ENCODE measurements at regions not wholly inside any gene's neighbourhood (a gene's known extent, or its start where the extent isn't known, plus 50 kb on each side); places are given as distances from the start of the nearest gene placed in this dataset.
"Not testable (repeated sequence)": the region's sequence is repeated elsewhere in the genome, so short reads cannot be mapped to it uniquely, and the experiment has no call there.

DNA sequence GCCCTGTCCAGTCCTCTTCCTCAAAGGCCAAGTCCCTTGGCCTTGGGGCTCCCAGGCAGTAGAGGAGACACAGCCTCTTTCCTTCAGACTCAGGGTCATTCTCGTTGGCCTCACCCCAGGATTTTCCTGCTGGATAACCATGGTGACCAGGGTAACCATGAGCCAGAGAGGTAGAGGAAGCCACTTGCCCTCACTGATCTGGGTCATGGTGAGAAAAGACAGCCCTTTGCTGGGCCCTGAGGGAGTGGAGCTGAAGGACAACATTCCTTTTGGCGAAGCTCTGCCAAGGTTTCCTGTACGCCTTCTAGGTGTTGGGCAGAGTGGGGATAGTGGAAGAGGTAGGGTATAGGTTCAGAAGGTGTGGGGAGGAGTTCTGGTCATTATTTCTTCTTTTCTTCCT is 53.1 kb upstream of the WNT4 start:
- Mint-ChIP-seq H3K9me3 (ENCODE audit: low read depth) (no peaks in the 10 kb centered on the region), H3K36me3 (no peaks in the 10 kb centered on the region), H3K4me3 (no peak overlapping the region), H3K27me3 (peaks cover 10% of the 10 kb centered on the region), H3K27ac (no peak overlapping the region), H3K4me1 (ENCODE audit: low read depth) (no peaks in the 10 kb centered on the region)

DNA sequence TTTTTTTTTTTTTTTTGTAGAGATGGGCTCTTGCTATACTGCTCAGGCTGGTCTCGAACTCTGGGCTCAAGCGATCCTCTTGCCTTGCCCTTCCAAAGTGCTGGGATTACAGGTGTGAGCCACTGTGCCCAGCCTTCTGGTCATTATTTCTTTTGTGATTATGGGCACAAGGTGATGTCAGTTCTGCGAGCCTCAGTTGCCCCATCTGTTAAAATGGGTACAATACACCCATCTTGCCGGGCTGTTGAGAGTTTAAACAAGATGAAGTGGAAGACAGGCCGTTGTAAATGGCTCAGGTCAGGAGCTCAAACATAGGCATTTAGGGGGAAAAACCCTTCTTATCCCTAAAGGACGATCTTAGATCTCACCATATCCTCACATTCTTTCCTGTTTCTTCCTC is 53.7 kb upstream of the WNT4 start:
- Mint-ChIP-seq H3K9me3 (ENCODE audit: low read depth) (no peaks in the 10 kb centered on the region), H3K4me3 (no peak overlapping the region), H3K36me3 (no peaks in the 10 kb centered on the region), H3K4me1 (ENCODE audit: low read depth) (no peaks in the 10 kb centered on the region), H3K27me3 (peaks cover 10% of the 10 kb centered on the region), H3K27ac (no peak overlapping the region)

GRCh38 chr1:22197644-22198043 is 54.7 kb upstream of the WNT4 start:
- H3K9me3 Mint-ChIP-seq (ENCODE audit: low read depth): no peaks in the 10 kb centered on the region
- no peaks in the 10 kb centered on the region for H3K4me1 Mint-ChIP-seq (ENCODE audit: low read depth)
- peaks cover 10% of the 10 kb centered on the region for H3K27me3 Mint-ChIP-seq
- no peak overlapping the region for H3K4me3 Mint-ChIP-seq
- H3K27ac Mint-ChIP-seq: no peak overlapping the region
- no peaks in the 10 kb centered on the region for H3K36me3 Mint-ChIP-seq

DNA sequence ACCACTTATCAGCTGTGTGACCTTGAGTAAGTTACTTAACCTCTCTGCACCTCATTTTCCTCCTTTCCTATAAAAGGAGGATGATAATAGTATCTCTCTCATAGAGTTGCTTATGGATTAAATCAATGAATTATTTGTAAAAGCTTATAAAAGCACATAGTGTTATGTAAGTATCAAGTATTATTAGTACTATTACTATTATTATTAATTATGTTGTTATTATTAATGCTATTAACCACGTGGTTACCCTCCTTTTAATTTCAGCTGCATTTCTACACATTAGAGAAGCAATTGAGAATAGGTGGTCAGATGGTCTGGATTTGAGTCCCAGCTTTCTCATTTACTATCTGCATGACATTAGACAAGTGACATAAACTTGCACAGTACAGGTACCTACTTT is 58.1 kb upstream of the WNT4 start:
- H3K27ac Mint-ChIP-seq: no peak overlapping the region
- H3K9me3 Mint-ChIP-seq (ENCODE audit: low read depth): no peaks in the 10 kb centered on the region
- H3K4me1 Mint-ChIP-seq (ENCODE audit: low read depth): no peaks in the 10 kb centered on the region
- H3K27me3 Mint-ChIP-seq: peaks cover 13% of the 10 kb centered on the region
- H3K36me3 Mint-ChIP-seq: no peaks in the 10 kb centered on the region
- no peak overlapping the region for H3K4me3 Mint-ChIP-seq

DNA sequence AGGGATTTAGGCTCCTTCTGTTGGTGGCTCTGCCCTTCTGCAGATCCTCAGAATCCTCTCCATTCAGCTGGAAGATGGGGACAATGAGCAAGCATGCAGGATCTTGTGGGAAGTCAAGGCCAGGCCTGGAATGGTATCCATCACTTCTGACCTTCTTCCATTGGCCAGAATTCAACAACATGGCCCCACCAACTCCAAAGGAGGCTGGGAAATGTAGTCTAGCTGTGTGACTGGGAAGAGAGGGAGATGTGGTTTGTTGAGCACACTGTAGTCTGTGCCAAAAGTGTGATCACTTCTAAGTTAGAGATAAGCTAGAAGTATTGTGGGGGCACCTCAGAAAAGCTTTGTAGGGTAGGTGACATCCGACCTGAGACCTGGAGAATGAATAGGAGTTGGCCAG is 60.4 kb upstream of the WNT4 start:
- H3K4me3 Mint-ChIP-seq: no peak overlapping the region
- H3K9me3 Mint-ChIP-seq (ENCODE audit: low read depth): no peaks in the 10 kb centered on the region
- peaks cover 20% of the 10 kb centered on the region for H3K27me3 Mint-ChIP-seq
- no peak overlapping the region for H3K27ac Mint-ChIP-seq
- no peaks in the 10 kb centered on the region for H3K4me1 Mint-ChIP-seq (ENCODE audit: low read depth)
- no peaks in the 10 kb centered on the region for H3K36me3 Mint-ChIP-seq

DNA sequence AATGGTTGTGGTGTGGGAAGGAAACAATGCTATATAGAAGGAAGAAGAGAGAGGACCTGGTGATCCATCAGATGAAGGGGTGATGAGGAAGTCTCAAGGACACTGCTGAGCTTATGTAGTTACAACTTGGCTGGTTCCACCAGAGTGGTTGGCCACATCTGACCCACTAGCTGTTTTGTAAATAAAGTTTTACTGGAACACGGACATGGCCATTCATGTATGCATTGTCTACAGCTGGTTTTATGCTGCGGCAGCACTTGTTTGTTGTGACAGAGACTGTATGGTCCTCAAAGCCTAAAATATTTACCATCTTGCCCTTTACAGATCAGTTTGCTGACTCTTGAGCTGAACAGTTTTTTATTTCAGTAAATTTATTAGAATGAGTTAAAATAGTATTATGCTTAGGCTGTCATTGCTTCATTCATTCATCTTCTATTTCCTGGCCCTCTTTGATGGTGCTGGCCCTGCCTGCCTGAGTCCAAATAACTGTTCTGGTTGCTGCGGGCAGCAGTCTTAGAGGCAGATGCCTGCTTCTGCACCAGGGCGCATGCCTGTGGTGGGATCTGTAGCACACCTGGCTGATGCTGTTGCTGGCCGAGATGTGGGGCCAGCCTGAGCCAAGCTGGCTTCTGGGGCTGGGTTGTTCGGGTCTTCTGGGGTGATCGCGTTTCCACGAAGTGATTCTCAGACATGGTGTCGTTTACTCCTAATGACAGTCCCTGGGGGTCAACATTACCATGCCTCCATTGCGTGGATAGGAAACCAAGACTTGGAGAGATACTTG is 61.4 kb upstream of the WNT4 start:
- Mint-ChIP-seq H3K36me3 (no peaks in the 10 kb centered on the region), H3K27me3 (peaks cover 21% of the 10 kb centered on the region), H3K9me3 (ENCODE audit: low read depth) (no peaks in the 10 kb centered on the region), H3K4me3 (no peak overlapping the region), H3K4me1 (ENCODE audit: low read depth) (no peaks in the 10 kb centered on the region), H3K27ac (no peak overlapping the region)

DNA sequence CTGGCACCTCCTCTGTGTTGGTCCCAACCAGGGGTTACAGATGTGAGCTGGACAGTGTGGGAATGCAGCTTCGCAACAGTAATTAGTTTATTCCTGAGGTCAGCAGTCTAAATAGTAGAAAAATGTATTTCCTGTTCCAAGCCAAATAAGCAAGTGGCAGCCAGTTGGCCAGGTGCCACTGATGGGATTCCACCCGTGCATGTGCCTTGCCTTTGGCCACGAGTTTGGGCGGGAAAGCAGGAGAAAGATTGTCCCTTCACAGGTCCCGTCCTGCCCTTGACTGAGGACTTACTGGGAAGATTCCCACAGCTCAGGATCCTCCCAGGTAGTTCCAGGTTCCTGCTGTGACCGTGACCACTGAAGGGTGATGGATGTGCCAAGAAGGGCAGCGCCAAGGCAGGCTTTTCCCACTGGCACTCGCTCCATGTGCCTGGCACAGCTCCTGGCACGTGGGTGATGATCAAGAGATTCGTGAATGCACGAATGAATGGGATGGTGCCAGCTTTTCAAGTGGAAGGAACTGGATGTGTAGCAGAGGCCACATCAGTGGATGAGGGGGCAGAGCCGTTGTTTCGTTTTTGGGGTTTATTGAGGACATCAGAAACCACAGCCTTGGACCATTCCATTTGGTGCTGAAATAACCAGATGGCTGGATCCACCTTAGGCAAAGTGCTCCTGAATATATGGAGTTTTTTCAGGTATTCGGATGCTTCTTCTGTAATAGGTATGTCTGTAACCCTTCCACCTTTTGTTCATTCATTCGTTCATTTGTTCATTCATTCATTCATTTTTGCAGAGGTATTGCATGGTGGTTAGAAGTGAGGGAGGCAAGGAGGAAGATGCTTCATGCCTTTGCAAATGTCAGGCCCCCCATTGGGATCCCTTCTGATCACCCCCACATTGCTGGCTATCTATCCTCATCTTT is 62.4 kb upstream of the WNT4 start:
- no peak overlapping the region for H3K4me3 Mint-ChIP-seq

DNA sequence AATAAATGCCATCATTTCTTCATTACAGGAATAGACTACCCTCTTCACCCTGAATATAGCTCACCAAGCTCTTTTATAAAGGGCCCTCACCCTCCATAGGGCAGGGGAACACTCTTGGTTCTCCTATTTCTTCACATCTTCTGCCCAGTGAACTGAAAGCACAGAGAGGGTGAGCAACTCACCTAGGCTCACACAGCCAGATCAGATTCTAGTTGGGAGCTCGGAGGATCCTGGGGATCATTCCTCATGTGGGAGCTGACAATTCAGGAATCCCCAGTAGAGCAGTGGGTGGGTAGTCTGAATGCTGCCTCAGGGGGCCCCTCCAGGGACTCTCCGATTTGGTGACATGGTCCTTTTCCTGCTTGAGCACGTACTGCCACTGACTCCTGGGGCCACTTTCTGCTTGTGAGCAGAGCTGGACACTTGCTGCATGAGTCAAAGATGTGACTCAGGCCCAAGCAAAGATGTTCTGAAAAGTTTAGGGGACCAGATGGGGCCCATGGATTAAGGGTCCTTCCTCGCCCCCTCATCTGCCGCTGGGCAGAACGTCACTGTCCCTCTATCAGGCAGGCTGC is 63.7 kb upstream of the WNT4 start:
- Mint-ChIP-seq H3K4me3 (no peak overlapping the region), H3K9me3 (ENCODE audit: low read depth) (no peaks in the 10 kb centered on the region), H3K27me3 (peaks cover 25% of the 10 kb centered on the region)

More for the DNA sequence above, 62.4 kb upstream of the WNT4 start:
- Mint-ChIP-seq H3K9me3 (ENCODE audit: low read depth) (no peaks in the 10 kb centered on the region), H3K27me3 (peaks cover 24% of the 10 kb centered on the region), H3K27ac (no peak overlapping the region), H3K36me3 (no peaks in the 10 kb centered on the region), H3K4me1 (ENCODE audit: low read depth) (no peaks in the 10 kb centered on the region)

DNA sequence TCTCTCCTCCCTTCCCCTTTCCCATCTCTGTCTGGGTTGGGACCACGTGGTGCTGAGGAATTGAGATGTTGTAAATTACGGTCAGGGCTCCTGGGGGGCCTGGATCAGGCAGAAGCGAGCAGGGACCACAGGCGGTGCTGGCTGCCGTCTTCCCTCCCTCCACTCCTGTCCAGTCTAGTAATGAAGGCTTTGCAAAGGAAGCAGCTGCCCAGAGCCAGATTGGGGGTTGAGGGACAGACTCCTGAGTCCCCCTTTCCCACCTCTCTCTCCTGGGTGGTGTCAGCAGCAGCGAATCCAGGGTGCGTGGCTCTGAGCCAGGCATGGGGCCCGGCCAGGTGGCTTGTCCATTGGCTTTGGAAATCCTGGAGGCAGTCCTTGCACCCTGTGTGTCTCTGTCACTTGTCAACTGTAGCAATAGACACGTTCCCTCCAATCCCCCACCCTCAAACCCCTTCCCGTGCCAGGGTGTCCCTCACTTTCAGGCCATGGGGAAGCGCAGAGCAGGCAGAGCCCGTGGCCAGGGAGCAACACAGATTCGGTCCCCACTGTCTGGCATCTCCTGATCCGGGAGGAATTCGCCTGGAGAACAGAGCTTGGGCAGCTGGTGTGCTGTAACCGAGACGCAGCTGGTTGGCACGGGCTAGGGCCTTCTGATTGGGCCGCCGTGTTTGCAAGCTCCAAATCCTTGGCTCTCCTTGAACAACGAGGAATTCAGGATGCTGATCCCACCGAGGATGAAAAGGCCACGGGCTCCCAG is 64.8 kb upstream of the WNT4 start:
- no peak overlapping the region for H3K27ac Mint-ChIP-seq
- no peak overlapping the region for H3K4me3 Mint-ChIP-seq
- no peaks in the 10 kb centered on the region for H3K36me3 Mint-ChIP-seq
- no peaks in the 10 kb centered on the region for H3K9me3 Mint-ChIP-seq (ENCODE audit: low read depth)
- no peaks in the 10 kb centered on the region for H3K4me1 Mint-ChIP-seq (ENCODE audit: low read depth)
- H3K27me3 Mint-ChIP-seq: peaks cover 28% of the 10 kb centered on the region

More for the DNA sequence above, 63.7 kb upstream of the WNT4 start:
- Mint-ChIP-seq H3K27ac (no peak overlapping the region), H3K4me1 (ENCODE audit: low read depth) (no peaks in the 10 kb centered on the region), H3K36me3 (no peaks in the 10 kb centered on the region)

DNA sequence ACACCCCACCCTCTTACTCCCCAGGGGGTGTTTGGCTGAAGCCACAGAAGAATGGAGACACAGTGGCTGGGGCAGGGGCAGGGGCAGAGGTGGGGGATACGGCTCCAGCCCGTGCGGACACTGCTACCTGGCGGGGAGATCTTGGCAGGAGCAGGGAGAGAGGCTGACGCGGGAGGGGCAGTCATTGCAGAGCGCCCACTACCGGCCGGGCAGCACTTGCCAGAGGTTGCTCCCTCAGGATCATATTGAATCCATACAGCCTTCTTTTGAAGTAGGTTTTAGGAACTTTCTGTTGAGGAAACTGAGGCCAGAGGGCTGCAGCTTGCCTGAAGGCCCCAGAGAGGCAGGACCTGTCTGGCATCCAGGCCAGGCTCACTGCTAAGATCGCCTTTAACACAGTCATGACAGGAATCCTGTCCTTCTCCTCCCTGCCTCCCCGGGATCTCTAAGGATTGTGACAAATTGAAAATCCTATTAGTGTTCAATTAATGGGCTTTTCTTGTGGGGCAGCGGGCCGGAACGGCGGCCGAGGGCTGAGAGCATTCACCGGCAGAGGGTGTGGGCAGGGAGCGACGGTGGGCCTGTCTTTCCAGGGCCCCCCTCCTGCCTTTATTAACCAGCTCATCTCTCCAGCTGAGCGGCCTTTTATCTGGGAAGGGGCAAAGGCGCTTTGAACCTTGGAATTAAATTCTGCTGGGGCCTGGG is 65.5 kb upstream of the WNT4 start:
- Mint-ChIP-seq H3K27ac (no peak overlapping the region), H3K4me3 (no peak overlapping the region), H3K36me3 (no peaks in the 10 kb centered on the region), H3K27me3 (peaks cover 31% of the 10 kb centered on the region), H3K4me1 (ENCODE audit: low read depth) (no peaks in the 10 kb centered on the region), H3K9me3 (ENCODE audit: low read depth) (no peaks in the 10 kb centered on the region)

DNA sequence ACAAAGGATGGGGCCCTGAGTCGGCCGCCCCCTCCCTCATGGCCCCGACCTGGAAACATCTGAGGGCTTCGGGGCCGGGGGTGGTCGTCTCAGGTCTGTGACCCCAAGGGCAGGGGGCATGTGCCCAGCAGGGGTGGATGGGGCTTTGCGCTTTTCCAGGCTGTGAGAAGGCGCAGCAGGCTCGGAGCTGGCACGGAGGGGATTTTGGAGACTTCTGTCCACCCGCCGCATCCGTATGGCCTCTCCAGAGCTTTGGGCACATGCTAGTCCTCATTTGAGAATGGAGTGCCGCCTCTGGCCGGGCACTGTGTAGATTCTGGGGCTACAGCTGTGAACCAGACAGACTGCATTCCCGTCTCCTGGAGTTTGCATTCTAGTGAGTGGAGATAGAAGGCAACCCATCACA is 66.1 kb upstream of the WNT4 start:
- Mint-ChIP-seq H3K27ac (no peak overlapping the region), H3K4me1 (ENCODE audit: low read depth) (no peaks in the 10 kb centered on the region), H3K27me3 (peaks cover 27% of the 10 kb centered on the region), H3K36me3 (no peaks in the 10 kb centered on the region), H3K4me3 (no peak overlapping the region), H3K9me3 (ENCODE audit: low read depth) (no peaks in the 10 kb centered on the region)

DNA sequence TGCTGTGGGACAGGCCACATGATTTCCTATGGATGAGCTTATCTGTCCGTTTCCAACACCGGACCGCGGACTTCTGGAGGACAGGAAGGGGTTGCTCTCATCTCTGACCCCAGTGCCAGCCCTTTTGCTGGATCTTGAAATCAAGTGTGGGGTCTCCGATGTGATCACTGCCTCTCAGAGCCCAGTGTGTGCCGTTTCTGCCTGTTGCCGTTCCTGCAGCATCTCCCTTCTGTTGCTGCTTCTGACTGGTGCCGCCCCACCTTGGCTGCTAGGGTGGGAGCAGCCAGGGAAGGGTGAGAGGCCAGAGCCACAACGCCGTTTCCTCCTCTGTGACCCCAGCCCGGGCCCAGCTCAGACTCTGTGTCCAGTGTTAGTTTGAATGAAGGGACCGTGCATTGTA is 67.3 kb upstream of the WNT4 start:
- Mint-ChIP-seq H3K27ac (no peak overlapping the region), H3K9me3 (ENCODE audit: low read depth) (no peaks in the 10 kb centered on the region), H3K4me1 (ENCODE audit: low read depth) (no peaks in the 10 kb centered on the region), H3K4me3 (no peak overlapping the region), H3K27me3 (peaks cover 27% of the 10 kb centered on the region), H3K36me3 (no peaks in the 10 kb centered on the region)

- H3K27me3 Mint-ChIP-seq: peaks cover 27% of the 10 kb centered on the region
- H3K4me3 Mint-ChIP-seq: no peak overlapping the region
- no peaks in the 10 kb centered on the region for H3K36me3 Mint-ChIP-seq
- no peaks in the 10 kb centered on the region for H3K9me3 Mint-ChIP-seq (ENCODE audit: low read depth)
- no peaks in the 10 kb centered on the region for H3K4me1 Mint-ChIP-seq (ENCODE audit: low read depth)
- no peak overlapping the region for H3K27ac Mint-ChIP-seq
Measured at GRCh38 chr1:22210636-22211035, 67.7 kb upstream of the WNT4 start.

DNA sequence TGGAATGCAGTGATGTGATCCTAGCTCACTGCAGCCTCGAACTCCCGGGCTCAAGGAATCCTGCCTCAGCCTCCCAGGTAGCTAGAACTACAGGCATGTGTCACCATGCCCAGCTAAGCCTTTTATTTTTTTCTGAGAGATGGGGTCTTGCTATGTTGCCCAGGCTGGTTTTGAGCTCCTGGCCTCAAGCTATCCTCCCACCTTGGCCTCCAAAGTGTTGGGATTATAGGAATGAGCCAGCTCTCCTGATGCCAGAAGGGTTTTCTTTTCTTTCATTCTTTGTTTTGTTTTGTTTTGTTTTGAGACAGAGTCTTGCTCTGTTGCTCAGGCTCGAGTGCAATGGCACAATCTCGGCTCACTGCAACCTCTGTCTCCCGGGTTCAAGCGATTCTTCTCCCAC is 68.6 kb upstream of the WNT4 start:
- H3K9me3 Mint-ChIP-seq (ENCODE audit: low read depth); H3K27ac Mint-ChIP-seq; H3K36me3 Mint-ChIP-seq; H3K4me1 Mint-ChIP-seq (ENCODE audit: low read depth); H3K4me3 Mint-ChIP-seq: not testable (repeated sequence)
- peaks cover 29% of the 10 kb centered on the region for H3K27me3 Mint-ChIP-seq

Data from activated naive CD8-positive, alpha-beta T cell (primary cell).